OCI-LY7 (cell line): ENCODE measurements at regions not wholly inside any gene's neighbourhood (a gene's known extent, or its start where the extent isn't known, plus 50 kb on each side); places are given as distances from the start of the nearest gene placed in this dataset.
"Not testable (repeated sequence)": the region's sequence is repeated elsewhere in the genome, so short reads cannot be mapped to it uniquely, and the experiment has no call there.

Source experiments
- CTCF ChIP-seq: fragments of 200-600 bp; sonication (generic); conservative IDR thresholded peaks from 2 replicates; pipeline ENCODE4 v1.5.1; 2014; ENCODE audit warnings: mild to moderate bottlenecking, antibody characterized with exemption, low read length, moderate library complexity, mixed read lengths
- EZH2phosphoT487 ChIP-seq: fragments of 200-600 bp; sonication (generic); IDR thresholded peaks from 2 replicates; pipeline ENCODE4 v1.6.1; 2018; ENCODE audit warnings: low read depth, borderline replicate concordance, mild to moderate bottlenecking, mixed run types, antibody characterized with exemption, low read length, moderate library complexity, mixed read lengths

GRCh38 chr2:91659189-91659916, 2967.9 kb downstream of the RPIA start:
- TF ChIP-seq CTCF, EZH2phosphoT487: not testable (repeated sequence)
